Ishikawa (cell line): ENCODE measurements at regions not wholly inside any gene's neighbourhood (a gene's known extent, or its start where the extent isn't known, plus 50 kb on each side); places are given as distances from the start of the nearest gene placed in this dataset.

ENCODE experiments used
- CREB1 ChIP-seq: IDR thresholded peaks from 2 replicates; pipeline ENCODE4 v1.6.1; 2012; ENCODE audit warnings: low read depth
- EGR1 ChIP-seq: IDR thresholded peaks from 2 replicates; pipeline ENCODE4 v1.6.1; 2012
- EP300 ChIP-seq: IDR thresholded peaks from 2 replicates; pipeline ENCODE4 v1.6.1; 2012; ENCODE audit warnings: borderline replicate concordance
- NFIC ChIP-seq: IDR thresholded peaks from 2 replicates; pipeline ENCODE4 v1.6.1; 2012
- TAF1 ChIP-seq: IDR thresholded peaks from 2 replicates; pipeline ENCODE4 v1.6.1; 2012; ENCODE audit warnings: low read depth, mild to moderate bottlenecking
- YY1 ChIP-seq: IDR thresholded peaks from 2 replicates; pipeline ENCODE4 v1.6.1; 2012; ENCODE audit warnings: low read depth
- TF ChIP-seq, protein P1 (sequence below): IDR thresholded peaks from 2 replicates; pipeline ENCODE4 v1.6.1; 2012; ENCODE audit warnings: low read depth, mild to moderate bottlenecking
- TF ChIP-seq, protein P2 (sequence below): IDR thresholded peaks from 2 replicates; pipeline ENCODE4 v1.6.1; 2012

DNA sequence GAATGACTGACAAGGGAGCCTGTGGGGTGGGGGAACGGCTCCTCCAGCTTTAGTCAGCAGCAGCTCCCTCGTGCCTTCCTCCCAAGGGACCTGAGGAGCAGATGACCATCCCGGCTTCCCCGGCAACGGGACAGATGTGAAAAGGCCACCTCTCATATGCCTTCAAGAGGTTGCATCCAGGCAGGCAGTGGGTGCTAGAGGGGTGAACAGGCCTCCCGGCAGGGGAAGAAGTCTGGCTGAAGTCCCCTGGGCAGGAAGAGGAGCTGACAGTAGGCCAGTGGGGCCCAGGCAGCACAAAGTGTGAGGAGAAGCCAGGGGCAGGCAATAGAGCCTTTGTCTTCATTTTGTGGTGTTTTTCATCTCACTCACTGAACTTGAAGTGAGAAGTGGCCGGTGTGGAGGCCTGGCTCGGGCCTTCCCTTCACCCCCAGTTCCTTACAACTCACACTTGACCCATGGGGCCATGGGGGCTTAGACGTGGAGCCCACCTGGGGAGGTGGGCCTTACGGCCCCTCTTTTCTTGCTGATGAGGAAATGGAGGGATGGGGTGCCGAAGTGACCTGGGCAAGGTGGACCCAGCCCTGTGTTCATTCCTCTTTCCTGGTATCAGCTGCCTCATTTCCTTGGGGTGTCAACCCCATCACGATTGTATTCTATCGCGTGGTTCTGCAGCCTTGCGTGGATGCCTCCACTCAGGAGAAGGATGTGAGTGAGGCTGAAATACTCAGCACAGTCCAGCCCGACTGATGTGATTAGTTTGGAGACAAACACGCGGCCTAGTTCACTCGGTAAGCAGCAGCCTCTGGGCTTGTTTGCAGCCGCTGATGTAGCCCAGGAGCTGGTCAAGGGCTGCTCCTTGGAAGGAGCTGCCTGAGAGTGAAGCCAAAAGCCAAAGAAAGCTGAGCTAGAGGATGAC is 115.5 kb upstream of the ALDH1A3 start:
- TF ChIP-seq NFIC: no peak
- TF ChIP-seq TAF1: no peak
- TF ChIP-seq EP300: no peak
- TF ChIP-seq, protein P1, sequence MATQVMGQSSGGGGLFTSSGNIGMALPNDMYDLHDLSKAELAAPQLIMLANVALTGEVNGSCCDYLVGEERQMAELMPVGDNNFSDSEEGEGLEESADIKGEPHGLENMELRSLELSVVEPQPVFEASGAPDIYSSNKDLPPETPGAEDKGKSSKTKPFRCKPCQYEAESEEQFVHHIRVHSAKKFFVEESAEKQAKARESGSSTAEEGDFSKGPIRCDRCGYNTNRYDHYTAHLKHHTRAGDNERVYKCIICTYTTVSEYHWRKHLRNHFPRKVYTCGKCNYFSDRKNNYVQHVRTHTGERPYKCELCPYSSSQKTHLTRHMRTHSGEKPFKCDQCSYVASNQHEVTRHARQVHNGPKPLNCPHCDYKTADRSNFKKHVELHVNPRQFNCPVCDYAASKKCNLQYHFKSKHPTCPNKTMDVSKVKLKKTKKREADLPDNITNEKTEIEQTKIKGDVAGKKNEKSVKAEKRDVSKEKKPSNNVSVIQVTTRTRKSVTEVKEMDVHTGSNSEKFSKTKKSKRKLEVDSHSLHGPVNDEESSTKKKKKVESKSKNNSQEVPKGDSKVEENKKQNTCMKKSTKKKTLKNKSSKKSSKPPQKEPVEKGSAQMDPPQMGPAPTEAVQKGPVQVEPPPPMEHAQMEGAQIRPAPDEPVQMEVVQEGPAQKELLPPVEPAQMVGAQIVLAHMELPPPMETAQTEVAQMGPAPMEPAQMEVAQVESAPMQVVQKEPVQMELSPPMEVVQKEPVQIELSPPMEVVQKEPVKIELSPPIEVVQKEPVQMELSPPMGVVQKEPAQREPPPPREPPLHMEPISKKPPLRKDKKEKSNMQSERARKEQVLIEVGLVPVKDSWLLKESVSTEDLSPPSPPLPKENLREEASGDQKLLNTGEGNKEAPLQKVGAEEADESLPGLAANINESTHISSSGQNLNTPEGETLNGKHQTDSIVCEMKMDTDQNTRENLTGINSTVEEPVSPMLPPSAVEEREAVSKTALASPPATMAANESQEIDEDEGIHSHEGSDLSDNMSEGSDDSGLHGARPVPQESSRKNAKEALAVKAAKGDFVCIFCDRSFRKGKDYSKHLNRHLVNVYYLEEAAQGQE: no peak
- no peak for TF ChIP-seq YY1
- TF ChIP-seq CREB1: no peak
- TF ChIP-seq, protein P2, sequence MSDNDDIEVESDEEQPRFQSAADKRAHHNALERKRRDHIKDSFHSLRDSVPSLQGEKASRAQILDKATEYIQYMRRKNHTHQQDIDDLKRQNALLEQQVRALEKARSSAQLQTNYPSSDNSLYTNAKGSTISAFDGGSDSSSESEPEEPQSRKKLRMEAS: no peak
- no peak for TF ChIP-seq EGR1
